HG02571 (cell line): ENCODE measurements at regions not wholly inside any gene's neighbourhood (a gene's known extent, or its start where the extent isn't known, plus 50 kb on each side); places are given as distances from the start of the nearest gene placed in this dataset.
A peak's percentile ranks its signal among the peaks of the same experiment; 100 is the strongest.
"Not testable (repeated sequence)": the region's sequence is repeated elsewhere in the genome, so short reads cannot be mapped to it uniquely, and the experiment has no call there.

Experiments
- ATAC-seq: cut with Tn5 transposase; IDR thresholded peaks from one replicate; pipeline ENCODE4 v1.9.1; 2021; ENCODE audit warnings: mild to moderate bottlenecking, moderate library complexity; ENCODE audit not compliant: unreplicated experiment

DNA sequence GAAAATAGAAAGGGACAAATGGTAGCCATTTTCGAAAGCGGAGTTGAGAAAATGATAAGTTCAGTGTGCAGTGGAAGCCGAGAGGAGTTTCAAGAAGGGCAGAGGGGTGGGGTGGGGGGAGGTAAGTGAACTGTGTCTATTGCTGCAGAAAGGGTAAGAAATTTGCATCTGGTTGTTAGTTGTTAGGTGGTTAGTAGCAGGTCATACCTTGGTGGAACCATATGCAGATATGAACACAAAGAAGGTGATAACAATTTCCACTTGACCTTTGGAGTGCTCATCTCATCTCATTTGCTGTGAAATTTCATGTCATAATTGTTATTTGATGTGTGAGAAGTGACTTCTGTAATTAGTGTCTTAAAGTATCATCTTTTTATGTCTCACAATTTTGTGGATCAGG, 288.2 kb downstream of the QKI start:
- no peak for ATAC-seq

DNA sequence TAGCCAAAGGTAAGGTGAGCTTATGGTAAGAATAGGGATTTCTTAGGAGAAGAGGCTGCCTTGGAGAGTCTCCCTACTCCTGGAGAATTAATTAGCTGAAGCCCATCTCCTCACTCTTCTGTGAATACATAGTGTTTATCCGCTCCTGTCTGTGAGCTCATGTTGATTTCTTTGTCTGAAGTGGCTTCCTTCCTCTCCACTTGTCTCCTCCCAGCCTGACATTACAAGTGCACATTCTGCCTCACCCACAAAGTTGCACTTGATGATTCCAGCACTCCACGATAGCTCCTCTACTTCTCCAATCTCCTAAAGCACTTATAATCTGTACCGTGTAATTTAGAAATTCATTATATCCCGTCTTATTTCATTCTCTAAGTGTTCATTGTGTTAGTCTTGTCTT, 287.2 kb downstream of the QKI start:
- no peak for ATAC-seq

DNA sequence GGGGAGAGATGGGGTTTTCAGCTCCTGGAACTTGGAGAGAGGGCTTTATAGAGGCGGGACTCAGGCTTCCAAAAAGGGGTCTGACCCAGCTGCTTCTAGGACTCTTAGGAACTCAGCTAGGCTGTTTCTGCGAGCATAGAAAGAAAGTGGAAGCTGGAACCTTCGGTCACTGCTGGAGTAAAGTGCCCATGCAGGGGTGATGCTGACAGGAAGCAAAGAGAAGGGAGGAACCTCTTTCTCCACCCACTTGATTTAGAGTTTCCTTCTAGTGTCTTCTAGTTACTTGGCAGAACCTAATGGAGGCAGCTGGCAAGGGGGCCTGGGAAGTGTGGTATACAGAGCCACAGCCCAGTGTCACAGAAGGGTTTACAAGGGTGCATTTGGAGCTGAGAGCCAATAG, 283.6 kb downstream of the QKI start:
- ATAC-seq, result no peak

DNA sequence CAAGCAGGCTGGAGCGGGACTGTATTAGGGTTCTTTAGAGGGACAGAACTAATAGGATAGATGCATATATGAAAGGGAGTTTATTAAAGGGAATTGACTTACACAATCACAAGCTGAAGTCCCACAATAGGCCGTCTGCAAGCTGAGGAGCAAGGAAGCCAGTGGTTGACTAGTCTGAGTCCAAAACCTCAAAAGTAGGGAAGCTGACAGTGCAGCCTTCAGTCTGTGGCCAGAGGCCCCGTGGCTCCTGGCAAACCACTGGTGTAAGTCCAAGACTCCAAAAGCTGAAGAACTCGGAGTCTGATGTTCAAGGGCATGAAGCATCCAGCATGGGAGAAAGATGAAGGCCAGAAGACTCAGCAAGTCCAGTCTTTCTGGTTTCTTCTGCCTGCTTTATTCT, 281.8 kb downstream of the QKI start:
- ATAC-seq, result not testable (repeated sequence)

DNA sequence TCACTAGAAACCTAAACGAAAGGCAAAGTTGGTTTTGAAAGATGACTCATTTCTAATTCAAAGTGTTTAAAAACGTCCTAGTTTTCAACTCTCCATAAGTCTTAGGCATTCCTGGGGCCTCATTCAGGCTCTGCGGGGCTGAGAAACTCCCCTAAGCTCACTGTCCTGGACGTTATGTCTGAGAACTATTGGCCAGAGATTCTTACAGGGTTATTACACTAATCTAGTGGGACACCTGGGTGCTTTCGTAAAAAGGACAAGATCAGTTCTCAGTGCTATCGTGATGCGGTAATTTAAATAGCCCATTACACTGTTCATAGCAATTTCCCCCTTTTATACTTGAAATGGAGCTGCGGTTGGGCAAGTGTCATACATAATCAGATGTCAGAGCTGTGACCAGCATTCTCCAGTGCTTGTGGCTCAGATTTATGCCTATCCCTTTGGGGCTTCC, 280.9 kb downstream of the QKI start:
- ATAC-seq, result no peak

DNA sequence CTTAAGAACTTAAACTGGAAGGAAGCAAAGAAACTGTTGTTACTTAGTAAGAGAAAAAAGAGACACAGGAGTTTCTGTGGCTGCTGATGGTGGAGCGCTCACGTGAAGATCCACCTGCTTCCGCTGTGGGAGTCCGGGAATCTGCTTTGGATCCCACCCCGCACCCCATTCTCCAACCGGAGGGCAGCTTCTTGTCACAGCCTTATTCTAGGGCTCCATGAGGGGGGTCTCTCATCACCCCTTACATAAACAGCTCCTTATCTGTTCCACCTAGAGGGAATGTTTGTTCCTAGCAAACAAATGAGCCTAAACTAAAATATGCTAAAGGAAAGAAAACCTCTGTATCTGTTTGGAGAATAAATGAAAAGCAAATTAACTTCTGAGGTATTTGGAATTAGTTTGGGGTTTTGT, 280.5 kb downstream of the QKI start:
- no peak for ATAC-seq

DNA sequence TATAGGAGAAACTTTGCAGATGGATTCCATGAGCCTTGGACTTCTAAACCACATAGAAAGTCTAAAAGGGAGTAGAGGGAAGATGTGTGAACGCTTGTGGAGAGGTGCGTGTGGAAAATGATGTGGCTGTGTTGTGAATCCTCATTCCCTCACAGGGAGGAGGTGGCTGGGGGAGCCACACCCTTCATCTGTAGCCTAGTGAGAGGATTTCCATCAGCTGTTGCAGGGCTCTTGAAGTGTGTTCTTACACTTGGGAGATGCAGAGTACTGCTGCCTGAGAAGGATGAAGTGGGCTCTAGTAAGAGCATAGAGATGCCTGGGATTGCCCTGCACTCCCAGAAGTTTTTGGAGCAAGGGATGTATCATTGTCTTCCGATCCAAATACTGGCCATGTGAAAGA, 279.6 kb downstream of the QKI start:
- ATAC-seq, result no peak

DNA sequence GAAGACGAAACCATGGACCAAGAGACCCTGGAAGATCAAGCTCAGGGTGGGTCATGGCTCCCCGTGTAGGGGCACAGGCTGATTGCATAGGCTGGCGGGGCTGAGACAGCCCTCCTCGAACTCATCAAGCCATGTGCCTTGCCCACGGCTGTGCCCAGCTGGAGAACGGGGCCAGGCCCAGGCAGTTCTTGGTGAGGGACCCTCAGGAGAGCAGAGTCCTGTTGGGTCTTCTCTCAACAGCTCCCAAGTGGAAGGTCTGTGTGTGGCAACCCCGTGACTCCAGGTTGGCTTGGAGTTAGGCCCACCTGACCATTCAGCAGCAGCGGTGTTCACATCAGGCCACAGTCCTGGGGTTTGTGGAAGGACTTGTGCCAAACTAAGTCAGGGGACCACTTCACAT, 276.5 kb downstream of the QKI start:
- ATAC-seq, result no peak

DNA sequence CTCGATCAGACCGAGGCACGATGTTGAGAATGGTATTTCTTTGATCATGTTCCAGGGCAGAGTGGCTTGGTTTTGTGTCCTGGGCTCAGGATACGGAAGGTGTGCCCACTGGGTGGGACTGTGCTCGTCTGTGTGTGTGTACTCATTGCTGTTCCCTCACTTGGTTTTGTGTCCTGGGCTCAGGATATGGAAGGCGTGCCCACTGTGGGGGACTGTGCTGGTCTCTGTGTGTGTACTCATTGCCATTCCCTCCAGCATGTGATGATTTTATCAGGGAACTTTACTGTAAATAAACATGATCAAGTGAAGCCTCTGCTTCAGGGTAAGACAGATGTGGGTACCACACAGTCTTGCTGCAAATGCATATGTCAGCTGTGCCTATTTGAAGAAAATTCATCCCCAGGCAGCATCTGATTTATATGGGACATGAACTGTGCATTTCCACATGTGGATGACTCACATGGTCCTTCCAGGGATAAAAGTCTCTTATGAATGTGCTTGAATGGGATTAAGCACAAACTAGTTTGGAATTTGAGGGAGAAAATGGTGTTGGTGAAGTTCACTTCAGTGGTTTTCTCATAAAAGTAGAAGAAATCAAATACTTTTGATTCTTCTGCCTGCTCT, 274.3 kb downstream of the QKI start:
- ATAC-seq, result no peak

DNA sequence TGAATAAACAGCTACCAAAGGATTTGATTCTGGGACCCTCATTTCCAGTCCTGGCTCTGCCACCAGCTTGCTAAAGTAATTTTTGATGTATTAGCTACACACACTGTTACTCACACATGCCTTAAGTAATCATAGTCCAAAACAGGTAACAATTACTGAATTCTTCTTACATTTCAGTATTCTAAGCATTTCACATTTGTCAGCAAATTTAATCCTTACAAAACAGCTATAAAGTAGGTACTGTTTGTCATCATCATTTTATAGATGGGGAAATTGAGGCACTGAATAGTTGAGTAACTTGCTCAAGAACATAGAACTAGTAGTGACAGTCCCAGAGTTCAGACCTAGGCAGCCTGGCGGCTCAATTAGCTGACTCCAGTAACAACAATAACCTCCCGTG, 272.6 kb downstream of the QKI start:
- no peak for ATAC-seq

DNA sequence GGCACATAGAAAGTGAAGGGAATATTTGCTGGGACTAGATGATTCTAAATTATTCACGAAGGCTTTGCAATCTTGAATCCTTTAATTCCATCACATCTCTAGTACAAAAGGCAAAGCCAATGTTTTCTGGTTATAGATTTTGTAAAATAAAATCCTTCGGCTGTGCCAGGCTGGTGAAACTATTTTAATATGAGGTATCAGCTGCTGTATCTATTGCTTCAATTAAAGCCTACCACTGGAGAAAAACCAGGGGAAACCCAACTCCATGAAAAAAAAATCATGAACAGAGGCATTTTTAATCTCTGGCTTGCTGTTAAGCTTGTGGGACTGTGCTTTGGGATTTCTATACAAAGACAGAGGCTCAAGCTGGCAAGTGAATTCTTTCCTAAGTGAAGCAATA, 271.8 kb downstream of the QKI start:
- no peak for ATAC-seq

DNA sequence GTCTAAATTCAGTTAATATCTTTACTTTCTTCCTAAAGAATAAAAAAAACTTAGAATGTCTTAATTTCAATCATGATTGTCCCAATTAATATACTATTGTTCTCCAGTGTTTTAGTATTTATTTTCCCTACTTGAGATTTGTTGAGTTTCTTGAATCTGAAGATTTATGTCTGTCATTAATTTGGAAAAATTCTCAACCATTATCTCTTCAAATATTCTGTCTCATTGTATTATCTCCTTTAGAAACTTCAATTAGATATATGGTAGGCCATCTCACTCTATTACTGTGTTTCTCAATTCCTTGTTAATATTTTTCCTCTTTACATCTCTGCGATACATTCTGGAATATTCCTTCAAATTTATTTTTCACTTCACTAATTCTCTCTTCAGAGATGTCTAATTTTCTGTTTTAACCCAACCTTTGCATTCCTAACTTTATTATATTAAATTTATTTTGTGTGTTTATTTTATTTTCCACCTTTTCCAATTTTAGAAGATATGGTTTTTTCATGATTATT, 268.6 kb downstream of the QKI start:
- ATAC-seq, result no peak

DNA sequence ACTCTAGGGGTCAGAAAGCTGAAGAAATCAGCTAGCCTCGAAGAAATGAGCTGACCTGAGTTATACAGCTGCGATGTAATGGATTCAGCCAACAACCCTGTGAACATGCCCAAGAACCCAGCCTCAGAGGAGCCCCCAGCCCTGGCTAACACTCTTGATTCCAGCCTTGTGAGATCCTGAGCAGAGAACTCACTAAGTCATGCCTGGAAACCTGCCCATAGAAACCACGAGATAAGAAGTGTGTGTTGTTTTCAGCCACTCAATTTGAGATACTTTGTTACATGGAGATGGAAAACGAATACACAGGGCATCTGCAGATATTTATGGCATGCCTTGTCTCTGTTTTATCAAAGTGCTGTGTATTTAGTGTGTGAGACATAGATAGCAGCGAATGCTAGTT, 265.2 kb downstream of the QKI start:
- no peak for ATAC-seq

DNA sequence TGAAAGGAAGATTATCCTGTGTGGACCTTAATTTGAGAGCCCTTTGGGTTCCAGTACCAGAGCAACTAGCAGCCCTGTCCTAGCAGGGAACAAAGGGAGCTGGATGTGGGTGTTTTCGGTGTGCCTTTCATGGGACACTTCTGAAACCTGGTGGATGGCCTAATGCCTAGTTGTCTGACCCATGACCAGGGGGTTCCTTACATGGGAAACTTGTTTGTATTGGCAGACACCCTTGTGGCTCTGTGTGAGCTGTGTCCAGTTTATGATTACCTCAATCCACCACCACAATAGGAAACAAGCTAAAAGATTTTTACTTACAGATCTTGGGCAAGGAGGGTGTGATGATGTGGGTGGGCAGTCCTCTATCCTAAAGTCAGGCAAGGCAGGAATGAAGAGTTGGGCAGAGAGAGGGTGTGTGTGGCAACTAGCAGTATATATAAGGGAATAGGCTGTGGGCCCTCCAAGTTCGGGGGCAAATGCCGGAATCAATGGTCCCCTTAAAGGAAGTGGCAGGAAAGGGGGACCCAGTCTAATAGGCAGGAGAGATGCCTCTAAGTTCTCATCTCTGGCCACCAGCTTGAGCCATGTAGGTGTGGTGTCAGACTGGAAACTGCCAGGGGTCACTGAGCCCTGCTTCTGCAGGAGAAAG, 264.6 kb downstream of the QKI start:
- ATAC-seq, result no peak

DNA sequence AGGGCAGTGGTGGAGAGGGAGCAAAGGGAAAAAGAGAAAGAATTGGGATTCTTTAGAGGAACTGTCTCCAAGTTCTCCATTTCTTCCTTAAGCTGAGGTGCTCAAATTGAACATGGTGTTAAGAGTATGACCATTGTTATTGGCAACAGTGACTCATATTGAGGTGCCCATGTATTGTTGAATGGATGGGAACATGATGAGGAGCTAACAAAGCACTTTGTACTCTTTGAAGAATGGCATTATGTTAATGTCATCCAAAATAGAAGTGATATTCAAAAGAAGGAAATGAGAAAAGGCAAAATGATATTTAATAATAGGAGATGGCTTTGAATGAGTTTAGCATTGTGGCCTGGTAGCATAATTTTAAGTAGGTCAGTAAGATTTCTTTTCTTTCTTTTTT, 261.1 kb downstream of the QKI start:
- ATAC-seq, result no peak

DNA sequence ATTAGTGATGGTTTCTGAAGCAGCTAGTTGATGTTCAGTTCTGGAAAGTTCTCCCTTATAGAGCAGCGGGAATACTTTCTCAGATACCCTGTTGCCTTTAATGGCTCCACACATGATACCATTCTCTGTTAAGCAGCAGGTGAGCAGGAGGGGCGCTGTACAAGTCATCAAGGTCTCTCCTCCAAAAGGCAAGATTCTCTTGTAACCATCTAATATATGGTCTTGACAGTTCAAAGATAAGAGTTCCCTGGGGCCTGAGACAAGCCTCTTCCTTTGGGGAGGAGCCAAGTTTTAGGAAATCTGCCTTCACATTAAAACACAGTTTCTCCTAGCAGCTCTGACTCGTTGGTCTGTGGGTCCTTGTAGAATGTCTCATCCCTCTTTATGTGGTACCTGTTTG, 258.2 kb downstream of the QKI start:
- ATAC-seq, result no peak

DNA sequence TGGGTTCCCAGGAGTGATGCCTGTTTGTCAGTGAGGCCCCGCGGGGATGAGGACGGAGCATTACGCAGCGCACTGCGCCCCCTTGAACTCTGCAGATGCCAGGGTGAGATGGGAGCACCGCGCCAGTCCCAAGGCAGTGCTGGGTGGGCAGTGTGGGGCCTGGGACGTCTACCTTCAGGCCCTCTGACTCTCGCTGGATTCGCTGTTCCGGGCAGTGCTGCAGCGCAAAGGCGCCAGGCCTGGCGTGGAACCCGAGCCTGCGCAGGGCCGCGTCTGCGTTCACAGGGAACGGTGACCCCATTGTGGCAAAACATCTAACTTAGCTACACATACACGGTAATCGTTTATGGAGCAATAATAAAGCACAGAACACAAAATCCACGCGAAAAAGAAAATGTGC, 257.3 kb downstream of the QKI start:
- ATAC-seq, result no peak

DNA sequence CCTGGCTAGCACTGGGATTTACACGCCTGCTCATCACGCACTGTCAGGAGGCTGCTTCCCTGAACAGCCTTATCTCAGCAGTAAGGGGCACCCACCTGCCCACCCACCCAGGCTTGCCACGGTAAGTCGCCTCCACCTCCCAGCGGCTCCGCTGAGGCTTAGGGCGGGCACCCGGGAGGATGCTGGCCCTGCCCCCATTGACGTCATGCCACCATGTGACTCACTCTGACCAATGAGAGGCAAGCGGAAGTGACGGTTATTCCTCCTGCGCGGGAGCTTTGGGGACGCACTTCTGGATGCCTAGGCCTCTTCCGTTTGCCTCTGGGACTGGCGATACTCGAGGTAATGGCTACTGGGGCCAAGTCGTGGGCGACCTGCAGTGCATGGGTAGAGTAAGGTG, 256.8 kb downstream of the QKI start:
- no peak for ATAC-seq

DNA sequence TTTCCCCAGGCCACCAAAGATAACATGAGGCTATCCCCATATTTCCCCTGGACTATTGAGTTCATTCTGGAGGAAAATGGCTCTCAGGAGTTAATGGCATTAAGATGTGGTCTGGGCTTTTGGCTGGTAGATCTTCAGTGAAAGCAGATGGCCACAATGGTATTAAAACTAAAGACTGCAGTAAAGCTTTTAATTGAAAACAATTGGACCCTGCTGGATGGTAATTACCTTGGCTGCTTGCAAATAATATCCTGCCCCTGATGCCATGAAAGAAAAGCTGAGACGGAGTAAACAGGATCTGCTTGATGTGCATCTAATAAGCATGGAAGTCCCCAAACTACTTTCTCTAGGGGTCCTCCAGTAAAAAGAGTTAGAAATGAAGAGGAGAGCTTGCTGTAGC, 255.8 kb downstream of the QKI start:
- no peak for ATAC-seq

DNA sequence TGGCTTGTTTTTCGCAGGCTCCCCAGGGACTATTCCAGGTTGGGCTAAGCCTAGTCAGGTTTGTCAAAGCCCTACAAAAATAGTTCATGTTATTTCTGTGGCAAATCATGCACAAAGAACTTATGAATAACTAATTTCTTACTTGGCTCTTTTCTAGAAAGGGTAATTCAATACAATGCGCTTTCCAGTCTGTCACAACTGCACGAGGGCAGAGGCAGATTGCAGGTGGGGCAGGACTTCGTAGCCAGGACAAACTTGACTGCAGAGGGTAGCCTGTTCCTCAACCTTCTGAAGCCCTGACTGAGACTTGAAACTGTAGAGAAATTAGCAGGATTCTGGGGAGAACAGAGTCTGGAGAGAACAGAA, 253.5 kb downstream of the QKI start:
- ATAC-seq, result peak; percentile 37

DNA sequence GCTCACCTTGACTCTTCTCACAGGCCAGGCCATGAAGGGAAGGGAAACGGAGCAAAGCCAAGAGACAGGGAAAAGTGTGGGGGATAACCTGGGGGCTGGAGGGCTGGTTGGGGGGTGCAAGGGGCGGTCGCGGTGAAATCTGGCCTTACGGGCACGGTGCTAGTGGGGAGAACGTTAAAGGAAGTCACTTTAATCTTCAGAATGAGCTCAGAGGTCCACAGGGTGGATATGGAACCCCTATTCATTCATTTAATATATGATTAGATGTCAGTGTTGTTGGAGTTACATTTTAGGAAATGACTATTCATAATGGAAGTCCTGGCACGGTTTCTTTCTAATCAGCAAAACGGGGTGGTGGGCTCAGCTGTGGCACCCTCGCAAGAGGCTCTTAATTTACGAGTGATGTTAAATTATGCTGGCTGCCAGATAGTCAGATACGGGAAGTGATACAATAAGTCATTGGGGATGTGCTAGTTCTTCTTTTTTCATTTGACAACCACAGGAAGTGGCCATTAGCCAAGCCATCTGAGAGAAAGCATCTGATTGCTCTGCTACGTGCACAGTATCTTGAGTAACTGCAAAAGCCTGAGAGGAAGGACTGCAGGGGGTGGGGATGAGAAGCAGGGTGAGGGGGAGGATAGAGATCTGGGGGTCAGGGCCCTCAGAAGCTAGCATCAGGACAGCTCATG, 253.0 kb downstream of the QKI start:
- peak; percentile 94 for ATAC-seq

DNA sequence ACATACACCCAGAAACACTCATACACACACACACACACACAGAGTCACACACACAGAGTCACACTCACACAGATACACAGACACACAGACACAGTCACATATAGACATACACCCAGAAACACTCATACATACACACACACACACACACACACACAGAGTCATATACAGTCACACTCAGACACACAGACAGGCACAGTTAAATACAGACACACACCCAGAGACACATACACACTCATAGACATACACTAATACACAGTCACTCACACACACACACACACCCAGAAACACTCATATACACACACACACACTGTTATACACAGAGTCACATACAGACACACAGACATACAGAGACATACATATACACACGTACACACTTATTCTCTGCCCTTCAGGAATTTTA, 250.9 kb downstream of the QKI start:
- no peak for ATAC-seq
